Endothelial cell of umbilical vein (primary cell): ENCODE measurements at regions not wholly inside any gene's neighbourhood (a gene's known extent, or its start where the extent isn't known, plus 50 kb on each side); places are given as distances from the start of the nearest gene placed in this dataset.

Experiments used
- BruUV-seq: library from RNA; stranded (reverse); fragments of 400-500 nt; replicated peaks from 2 replicates; lab custom pipeline; 2021; lab: Mats Ljungman, UMichigan
- CTCF ChIA-PET: fragments of 300-600, 350-600 bp; sonication (Branson Sonifier 250); formaldehyde crosslinking; loops from one replicate; lab custom pipeline; 2021; ENCODE audit warnings: antibody characterized with exemption, inconsistent platforms; lab: Charles Lee
- POLR2A ChIA-PET: fragments of 300-600, 350-600 bp; sonication (Branson Sonifier 250); formaldehyde crosslinking; loops from one replicate; lab custom pipeline; 2021; ENCODE audit warnings: antibody characterized with exemption, inconsistent platforms; lab: Charles Lee
- DNase-seq: peaks from one replicate; pipeline ENCODE4 v3.0.0-alpha.2; 2011; ENCODE audit warnings: low read depth, low spot score
- FAIRE-seq: peaks from 2 replicates; lab custom pipeline; 2011; peaks lifted over from hg19 to GRCh38; lab: Jason Lieb, UNC
- H2AFZ ChIP-seq: 2 replicates; pipeline ENCODE4 v1.6.0; 2012; ENCODE audit warnings: low read depth, low read length, control low read depth, inconsistent platforms
- H3K27ac ChIP-seq: 2 replicates; pipeline ENCODE4 v1.5.1; 2011; ENCODE audit warnings: low read depth, mild to moderate bottlenecking, control low read depth, low read length, moderate library complexity; ENCODE audit not compliant: insufficient read depth
- H3K27me3 ChIP-seq, 2 experiments: 2 replicates each; pipeline versions ENCODE4 v1.6.0 to v1.6.1; 2011; ENCODE audit warnings: low read length in 2 of 2, mixed read lengths in 1 of 2; ENCODE audit not compliant: control insufficient read depth in 2 of 2, insufficient read depth in 2 of 2
- H3K36me3 ChIP-seq, 2 experiments: 2 replicates in 1 of 2; 3 replicates in 1 of 2; pipeline ENCODE4 v1.5.1; 2011; ENCODE audit warnings: low read length in 2 of 2, mild to moderate bottlenecking in 1 of 2, moderate library complexity in 1 of 2; ENCODE audit not compliant: control insufficient read depth in 2 of 2, insufficient read depth in 2 of 2; ENCODE audit errors: extremely low read depth in 1 of 2
- H3K4me1 ChIP-seq: 3 replicates; pipeline ENCODE4 v1.5.1; 2011; ENCODE audit warnings: mild to moderate bottlenecking, low read length; ENCODE audit not compliant: control insufficient read depth, insufficient read depth; ENCODE audit errors: extremely low read depth
- H3K4me2 ChIP-seq: 2 replicates; pipeline ENCODE4 v1.6.1; 2011; ENCODE audit warnings: low read length, control low read depth, mixed read lengths; ENCODE audit not compliant: insufficient read depth
- H3K4me3 ChIP-seq, 3 experiments: fragments of 200-600 bp in 1 of 3; sonication (generic), shearing (Covaris generic) in 1 of 3; replicated peaks in 1 of 3; 2 replicates each; pipeline ENCODE4 v1.5.1; 2011 to 2016; ENCODE audit warnings: control low read depth in 3 of 3, low read length in 3 of 3, mild to moderate bottlenecking in 2 of 3, inconsistent platforms in 1 of 3, low read depth in 1 of 3, moderate library complexity in 1 of 3; ENCODE audit not compliant: insufficient read depth in 1 of 3
- H3K79me2 ChIP-seq: 2 replicates; pipeline ENCODE4 v1.6.0; 2012; ENCODE audit warnings: low read length, inconsistent platforms; ENCODE audit not compliant: control insufficient read depth, insufficient read depth
- H3K9ac ChIP-seq: replicated peaks from 2 replicates; pipeline ENCODE3; 2011; ENCODE audit warnings: low read length, control low read depth; ENCODE audit not compliant: insufficient read depth; ENCODE audit errors: extremely low read depth
- H3K9me1 ChIP-seq: replicated peaks from 3 replicates; pipeline ENCODE4 v1.6.0; 2011; ENCODE audit warnings: mild to moderate bottlenecking, low read length; ENCODE audit not compliant: control insufficient read depth, insufficient read depth; ENCODE audit errors: extremely low read depth
- H3K9me3 ChIP-seq: replicated peaks from 2 replicates; pipeline ENCODE4 v1.5.1; 2012; ENCODE audit warnings: low read length, inconsistent platforms; ENCODE audit not compliant: control insufficient read depth, insufficient read depth
- H4K20me1 ChIP-seq: replicated peaks from 2 replicates; pipeline ENCODE3; 2011; ENCODE audit warnings: mild to moderate bottlenecking, low read length; ENCODE audit not compliant: control insufficient read depth, insufficient read depth; ENCODE audit errors: extremely low read depth
- CTCF ChIP-seq, 2 donors: IDR thresholded peaks; 1 replicate in 1 of 2; 2 replicates in 1 of 2; pipeline ENCODE4 v1.5.1; 2011; ENCODE audit warnings: low read length in 2 of 2, mild to moderate bottlenecking in 2 of 2, moderate library complexity in 2 of 2, control low read depth in 1 of 2, inconsistent platforms in 1 of 2, low read depth in 1 of 2; ENCODE audit not compliant: insufficient read depth in 1 of 2; ENCODE audit errors: extremely low read depth in 1 of 2
- EZH2 ChIP-seq: IDR thresholded peaks from 2 replicates; pipeline ENCODE4 v1.6.1; 2012; ENCODE audit warnings: borderline replicate concordance, low read depth, mild to moderate bottlenecking, moderate library complexity, low read length, inconsistent platforms; ENCODE audit not compliant: severe bottlenecking
- FOS ChIP-seq: IDR thresholded peaks from 2 replicates; pipeline ENCODE4 v1.6.1; 2011; ENCODE audit warnings: mild to moderate bottlenecking, low read length, moderate library complexity, borderline replicate concordance; ENCODE audit not compliant: insufficient read depth
- GATA2 ChIP-seq: IDR thresholded peaks from 2 replicates; pipeline ENCODE4 v1.7.0; 2011; ENCODE audit warnings: low read depth, mild to moderate bottlenecking, moderate library complexity, mixed read lengths, low read length; ENCODE audit not compliant: insufficient read length, insufficient read depth
- JUN ChIP-seq: IDR thresholded peaks from 2 replicates; pipeline ENCODE4 v1.6.1; 2011; ENCODE audit warnings: borderline replicate concordance, low read depth; ENCODE audit not compliant: insufficient read length, insufficient read depth
- MYC ChIP-seq: IDR thresholded peaks from one replicate; pipeline ENCODE4 v1.6.1; 2011; ENCODE audit warnings: mild to moderate bottlenecking, low read depth, low read length
- POLR2A ChIP-seq: IDR thresholded peaks from 2 replicates; pipeline ENCODE4 v1.6.1; 2012; ENCODE audit warnings: low read depth, mild to moderate bottlenecking, control low read depth, low read length
- POLR2AphosphoS5 ChIP-seq: IDR thresholded peaks from 2 replicates; pipeline ENCODE4 v1.6.1; 2012; ENCODE audit warnings: low read depth, mild to moderate bottlenecking, control low read depth, low read length, moderate library complexity; ENCODE audit not compliant: insufficient read depth
- dilution Hi-C: fragments of 300-500 bp; cut with MboI; formaldehyde crosslinking; loops from one replicate; pipeline ENCODE4 v1.15.0; 2019; ENCODE audit warnings: low sequenced_read_pairs; ENCODE audit not compliant: extremely low pct_ligation_motif_present
- intact Hi-C: fragments of 100-400 bp; cut with micrococcal nuclease; formaldehyde crosslinking; loops from one replicate; pipeline ENCODE4 v1.10.0; 2022
- TF ChIP-seq, protein P1 (sequence below): IDR thresholded peaks from 2 replicates; pipeline ENCODE4 v1.6.1; 2011; ENCODE audit not compliant: insufficient read depth, insufficient read length

DNA sequence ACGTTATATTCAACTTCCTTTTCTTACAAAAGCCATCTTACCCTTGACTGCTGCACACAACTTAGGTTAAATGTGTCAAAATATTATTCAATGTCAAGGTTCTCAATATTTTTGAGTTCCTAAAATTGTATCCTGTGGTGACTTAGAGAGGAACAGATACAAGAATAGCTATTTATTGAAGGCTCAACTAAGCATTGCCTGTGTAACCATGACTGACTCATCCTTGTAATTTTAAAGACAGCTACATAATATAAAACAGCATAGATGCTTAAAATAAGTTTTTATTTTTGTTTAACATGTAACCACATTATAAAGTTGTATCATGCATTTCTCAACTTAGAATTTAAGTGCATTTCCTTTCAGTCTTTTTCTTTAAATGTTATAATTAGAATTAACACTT lies 312.9 kb upstream of the RGMB start:
- Histone ChIP-seq H3K79me2 (no peaks in the 10 kb centered on the region), H3K27me3 (no peaks in the 10 kb centered on the region), H3K27ac (no peak overlapping the region), H4K20me1 (no peaks in the 10 kb centered on the region), H3K9me3 (no peaks in the 10 kb centered on the region), H2AFZ (no peak overlapping the region), H3K36me3 (no peaks in the 10 kb centered on the region), H3K4me3 (no peak overlapping the region), H3K4me1 (peaks cover 4% of the 10 kb centered on the region), H3K9ac (no peak overlapping the region), H3K9me1 (no peaks in the 10 kb centered on the region), H3K4me2 (no peak overlapping the region)
- intact Hi-C loops (no loop called here), dilution Hi-C loops (no loop called here)
- ChIA-PET POLR2A (no interaction called here), CTCF (no interaction called here)
- no peak for TF ChIP-seq POLR2A
- TF ChIP-seq POLR2AphosphoS5: no peak
- TF ChIP-seq, protein P1, sequence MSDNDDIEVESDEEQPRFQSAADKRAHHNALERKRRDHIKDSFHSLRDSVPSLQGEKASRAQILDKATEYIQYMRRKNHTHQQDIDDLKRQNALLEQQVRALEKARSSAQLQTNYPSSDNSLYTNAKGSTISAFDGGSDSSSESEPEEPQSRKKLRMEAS: no peak
- TF ChIP-seq GATA2: no peak
- no peak for TF ChIP-seq CTCF (IDR thresholded peaks at IDR 0.05; ENCODE audit: extremely low read depth in 1 of 2, insufficient read depth in 1 of 2, low read depth in 1 of 2, low read length in 2 of 2)
- TF ChIP-seq JUN: no peak
- no peak for TF ChIP-seq FOS
- TF ChIP-seq EZH2: no peak
- TF ChIP-seq MYC: no peak
- no peak for FAIRE-seq
- no peak for DNase-seq
- no TSS peak for BruUV-seq
